Endothelial cell (in vitro differentiated cells): ENCODE measurements at regions not wholly inside any gene's neighbourhood (a gene's known extent, or its start where the extent isn't known, plus 50 kb on each side); places are given as distances from the start of the nearest gene placed in this dataset.

Experiments
- DNase-seq: peaks from one replicate; pipeline ENCODE4 v3.0.0; 2021; ENCODE audit warnings: low spot score
- H3K27ac Mint-ChIP-seq: one replicate; pipeline ENCODE4 v1.8.0; 2021; ENCODE audit warnings: mixed read lengths, inconsistent platforms; ENCODE audit not compliant: unreplicated experiment
- H3K27me3 Mint-ChIP-seq: one replicate; pipeline ENCODE4 v1.8.0; 2021; ENCODE audit warnings: mild to moderate bottlenecking, moderate library complexity, mixed read lengths, inconsistent platforms; ENCODE audit not compliant: unreplicated experiment
- H3K36me3 Mint-ChIP-seq: one replicate; pipeline ENCODE4 v1.8.0; 2021; ENCODE audit warnings: mild to moderate bottlenecking, low read depth, mixed read lengths, inconsistent platforms; ENCODE audit not compliant: unreplicated experiment
- H3K4me1 Mint-ChIP-seq: one replicate; pipeline ENCODE4 v1.8.0; 2021; ENCODE audit warnings: mild to moderate bottlenecking, mixed read lengths, inconsistent platforms; ENCODE audit not compliant: unreplicated experiment
- H3K4me3 Mint-ChIP-seq: one replicate; pipeline ENCODE4 v1.8.0; 2021; ENCODE audit warnings: mild to moderate bottlenecking, mixed read lengths, inconsistent platforms; ENCODE audit not compliant: unreplicated experiment
- H3K9me3 Mint-ChIP-seq: one replicate; pipeline ENCODE4 v1.8.0; 2021; ENCODE audit warnings: mixed read lengths, inconsistent platforms; ENCODE audit not compliant: unreplicated experiment
- CTCF ChIP-seq: fragments of 200-600 bp; sonication (generic); IDR thresholded peaks from one replicate; pipeline ENCODE4 v1.5.0; 2021; ENCODE audit warnings: antibody characterized with exemption; ENCODE audit not compliant: unreplicated experiment

DNA sequence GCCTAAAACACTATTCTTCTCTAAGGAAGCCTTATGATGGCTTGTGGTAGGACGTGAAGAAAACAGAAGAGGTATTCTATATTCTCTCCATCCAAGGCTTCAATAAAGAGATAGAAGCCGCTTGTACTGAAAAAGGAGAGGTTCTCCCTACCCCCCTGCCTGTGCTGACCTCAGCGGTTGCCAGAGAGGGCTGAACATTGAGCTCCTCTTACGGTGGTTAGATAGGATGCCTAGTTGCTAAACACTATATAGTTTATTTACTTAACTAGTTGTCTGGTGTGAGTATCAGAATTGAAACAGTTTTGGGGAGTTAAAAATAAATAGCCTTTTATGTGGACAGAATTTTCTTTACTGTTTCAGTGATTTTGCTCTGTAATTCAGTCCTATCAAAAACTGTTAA, 112.2 kb downstream of the TFPI2 start:
- no peaks in the 10 kb centered on the region for H3K9me3 Mint-ChIP-seq
- no peak for DNase-seq
- H3K4me3 Mint-ChIP-seq = no peak overlapping the region
- no peaks in the 10 kb centered on the region for H3K27me3 Mint-ChIP-seq
- no peaks in the 10 kb centered on the region for H3K4me1 Mint-ChIP-seq
- no peaks in the 10 kb centered on the region for H3K36me3 Mint-ChIP-seq
- no peak for TF ChIP-seq CTCF
- no peak overlapping the region for H3K27ac Mint-ChIP-seq

GRCh38 chr7:93773446-93773845, 117.1 kb downstream of the TFPI2 start:
- H3K36me3 Mint-ChIP-seq = no peaks in the 10 kb centered on the region
- no peaks in the 10 kb centered on the region for H3K9me3 Mint-ChIP-seq
- no peak overlapping the region for H3K4me3 Mint-ChIP-seq
- peaks cover 2% of the 10 kb centered on the region for H3K27me3 Mint-ChIP-seq
- H3K4me1 Mint-ChIP-seq = no peaks in the 10 kb centered on the region
- no peak for TF ChIP-seq CTCF
- DNase-seq = no peak
- no peak overlapping the region for H3K27ac Mint-ChIP-seq

DNA sequence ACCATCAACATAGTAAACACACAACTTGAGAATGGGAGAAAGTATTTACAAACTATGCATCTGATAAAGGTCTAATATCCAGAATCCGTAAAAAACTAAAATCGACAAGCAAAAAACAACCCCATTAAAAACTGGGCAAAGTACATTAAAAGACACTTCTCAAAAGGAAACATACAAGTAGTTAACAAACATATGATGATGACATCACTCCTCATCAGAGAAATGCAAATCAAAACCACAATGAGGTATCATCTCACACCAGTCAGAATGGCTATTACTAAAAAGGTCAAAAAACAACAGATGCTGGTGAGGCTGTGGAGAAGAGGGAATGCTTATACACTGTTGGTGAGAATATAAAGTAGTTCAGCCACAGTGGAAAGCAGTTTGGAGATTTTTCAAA, 125.1 kb downstream of the TFPI2 start:
- Mint-ChIP-seq H3K36me3 (no peaks in the 10 kb centered on the region), H3K4me1 (no peaks in the 10 kb centered on the region), H3K4me3 (no peak overlapping the region), H3K27me3 (no peaks in the 10 kb centered on the region), H3K27ac (no peak overlapping the region), H3K9me3 (no peaks in the 10 kb centered on the region)
- no peak for TF ChIP-seq CTCF
- no peak for DNase-seq

GRCh38 chr7:93758631-93759030, 131.9 kb downstream of the TFPI2 start:
- Mint-ChIP-seq H3K4me1 (no peaks in the 10 kb centered on the region), H3K9me3 (no peaks in the 10 kb centered on the region), H3K27ac (no peak overlapping the region), H3K4me3 (no peak overlapping the region), H3K36me3 (no peaks in the 10 kb centered on the region), H3K27me3 (no peaks in the 10 kb centered on the region)
- no peak for DNase-seq
- TF ChIP-seq CTCF = no peak

- Mint-ChIP-seq H3K27ac (no peak overlapping the region), H3K4me1 (no peaks in the 10 kb centered on the region), H3K36me3 (no peaks in the 10 kb centered on the region), H3K9me3 (no peaks in the 10 kb centered on the region), H3K27me3 (no peaks in the 10 kb centered on the region), H3K4me3 (no peak overlapping the region)
- no peak for DNase-seq
- TF ChIP-seq CTCF = no peak
Observed at GRCh38 chr7:93757426-93757825, 133.1 kb downstream of the TFPI2 start.
